Ectodermal cell (in vitro differentiated cells): ENCODE measurements at regions not wholly inside any gene's neighbourhood (a gene's known extent, or its start where the extent isn't known, plus 50 kb on each side); places are given as distances from the start of the nearest gene placed in this dataset.

ENCODE experiments used
- H3K27ac ChIP-seq: 2 replicates; pipeline ENCODE4 v1.7.0; 2013; ENCODE audit warnings: mild to moderate bottlenecking, low read depth, low read length; ENCODE audit not compliant: insufficient read depth, poor library complexity, severe bottlenecking
- H3K27me3 ChIP-seq: 2 replicates; pipeline ENCODE4 v1.7.0; 2013; ENCODE audit warnings: mild to moderate bottlenecking, low read length; ENCODE audit not compliant: insufficient read depth, control insufficient read depth, poor library complexity, severe bottlenecking
- H3K36me3 ChIP-seq: one replicate; pipeline ENCODE4 v1.7.0; 2013; ENCODE audit warnings: low read length; ENCODE audit not compliant: control insufficient read depth, insufficient read depth
- H3K4me1 ChIP-seq: one replicate; pipeline ENCODE4 v1.7.0; 2013; ENCODE audit warnings: low read length; ENCODE audit not compliant: control insufficient read depth, insufficient read depth
- H3K4me3 ChIP-seq: 2 replicates; pipeline ENCODE4 v1.7.0; 2013; ENCODE audit warnings: low read depth, low read length, control low read depth; ENCODE audit not compliant: insufficient read depth
- H3K9me3 ChIP-seq: 2 replicates; pipeline ENCODE4 v1.7.0; 2013; ENCODE audit warnings: mild to moderate bottlenecking, low read length, moderate library complexity; ENCODE audit not compliant: control insufficient read depth
- whole genome bisulfite sequencing, 2 experiments: methylation state at CpG; one replicate each; pipeline ENCODE4 v1.1.7; 2013; ENCODE audit warnings: missing lambda C conversion rate in 2 of 2; 5-methylcytosine and 5-hydroxymethylcytosine counted together

GRCh38 chr17:53133876-53134275, 688.9 kb upstream of the KIF2B start:
- H3K27me3 ChIP-seq = no peaks in the 10 kb centered on the region
- no peaks in the 10 kb centered on the region for H3K4me1 ChIP-seq
- no peaks in the 10 kb centered on the region for H3K9me3 ChIP-seq
- H3K36me3 ChIP-seq = no peaks in the 10 kb centered on the region
- 64 to 73% methylated on average over 5 of the region's 5 CpGs for WGBS, 2 experiments
- no peak overlapping the region for H3K4me3 ChIP-seq
- H3K27ac ChIP-seq = no peak overlapping the region

DNA sequence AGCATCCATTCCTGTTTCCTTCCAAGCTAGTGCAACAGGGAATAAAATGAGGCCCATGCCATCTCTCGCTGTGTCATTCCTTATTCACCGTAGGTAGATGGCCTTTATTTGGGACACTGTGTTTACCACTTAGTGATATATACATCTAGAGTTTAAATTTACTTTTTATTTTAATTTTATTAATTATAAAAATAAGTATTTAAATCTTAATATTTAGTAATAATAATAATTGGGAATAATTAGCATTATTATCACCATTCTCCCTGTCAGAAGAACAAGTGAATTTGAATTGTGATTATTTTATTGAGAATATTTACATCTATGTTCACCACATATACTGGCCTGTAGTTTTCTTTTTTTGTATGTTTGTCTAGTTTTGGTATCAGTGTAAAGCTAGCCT, 692.9 kb upstream of the KIF2B start:
- H3K4me3 ChIP-seq = no peak overlapping the region
- H3K9me3 ChIP-seq = no peaks in the 10 kb centered on the region
- no peaks in the 10 kb centered on the region for H3K27me3 ChIP-seq
- no peaks in the 10 kb centered on the region for H3K4me1 ChIP-seq
- no peak overlapping the region for H3K27ac ChIP-seq
- WGBS, 2 experiments = 100% methylated on average over 2 of the region's 2 CpGs; no CpG with 5 or more reads in 1 of the 2 experiments
- no peaks in the 10 kb centered on the region for H3K36me3 ChIP-seq

GRCh38 chr17:53127331-53127730, 695.4 kb upstream of the KIF2B start:
- no peak overlapping the region for H3K27ac ChIP-seq
- no peaks in the 10 kb centered on the region for H3K9me3 ChIP-seq
- no peaks in the 10 kb centered on the region for H3K36me3 ChIP-seq
- no peaks in the 10 kb centered on the region for H3K4me1 ChIP-seq
- H3K4me3 ChIP-seq = no peak overlapping the region
- 91 to 100% methylated on average over 1 to 3 of the region's 3 CpGs for WGBS, 2 experiments
- H3K27me3 ChIP-seq = no peaks in the 10 kb centered on the region

DNA sequence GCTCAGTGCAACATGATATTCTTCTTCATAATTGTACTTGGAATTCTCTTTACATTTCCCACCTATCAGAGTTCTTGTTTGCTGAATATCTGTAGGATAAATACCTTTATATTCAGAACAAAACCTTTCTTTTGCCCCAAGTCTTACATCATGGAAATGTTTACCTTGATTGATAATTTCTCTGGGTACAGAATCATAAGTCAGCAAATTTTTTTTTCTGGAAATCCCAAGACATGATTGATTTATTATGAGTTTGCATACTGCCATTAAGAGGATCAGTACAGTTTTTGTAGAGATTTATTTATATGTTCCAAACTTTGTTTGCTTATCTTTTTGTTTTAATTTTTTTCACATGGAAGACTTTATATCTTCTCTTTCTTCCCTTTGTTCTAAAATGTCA, 699.8 kb upstream of the KIF2B start:
- H3K9me3 ChIP-seq = no peaks in the 10 kb centered on the region
- H3K36me3 ChIP-seq = no peaks in the 10 kb centered on the region
- H3K27me3 ChIP-seq = no peaks in the 10 kb centered on the region
- no peak overlapping the region for H3K4me3 ChIP-seq
- no peaks in the 10 kb centered on the region for H3K4me1 ChIP-seq
- no peak overlapping the region for H3K27ac ChIP-seq

GRCh38 chr17:53119773-53120172, 703.0 kb upstream of the KIF2B start:
- no peaks in the 10 kb centered on the region for H3K4me1 ChIP-seq
- H3K9me3 ChIP-seq = no peaks in the 10 kb centered on the region
- no peak overlapping the region for H3K4me3 ChIP-seq
- WGBS, 2 experiments = 100% methylated on average over 2 of the region's 2 CpGs; no CpG with 5 or more reads in 1 of the 2 experiments
- H3K36me3 ChIP-seq = no peaks in the 10 kb centered on the region
- H3K27ac ChIP-seq = no peak overlapping the region
- H3K27me3 ChIP-seq = no peaks in the 10 kb centered on the region

DNA sequence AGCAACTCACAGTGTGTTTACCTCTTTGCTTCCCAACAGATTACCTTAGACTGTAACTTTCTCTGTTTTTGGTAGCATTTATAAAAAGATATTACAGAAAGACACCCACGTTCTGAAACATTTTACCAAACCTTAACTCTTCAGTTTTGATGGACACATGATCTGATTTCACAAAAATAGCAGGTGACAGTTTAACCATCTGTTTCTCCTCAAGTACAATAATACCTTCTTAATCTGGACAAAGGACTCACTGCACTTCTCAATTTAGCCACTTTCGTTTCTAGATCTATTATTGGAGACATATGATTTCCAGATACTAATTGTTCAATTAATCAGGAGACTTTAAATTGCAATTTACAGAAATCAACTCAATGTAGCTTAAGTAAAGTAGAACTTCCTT, 703.8 kb upstream of the KIF2B start:
- no peaks in the 10 kb centered on the region for H3K36me3 ChIP-seq

DNA sequence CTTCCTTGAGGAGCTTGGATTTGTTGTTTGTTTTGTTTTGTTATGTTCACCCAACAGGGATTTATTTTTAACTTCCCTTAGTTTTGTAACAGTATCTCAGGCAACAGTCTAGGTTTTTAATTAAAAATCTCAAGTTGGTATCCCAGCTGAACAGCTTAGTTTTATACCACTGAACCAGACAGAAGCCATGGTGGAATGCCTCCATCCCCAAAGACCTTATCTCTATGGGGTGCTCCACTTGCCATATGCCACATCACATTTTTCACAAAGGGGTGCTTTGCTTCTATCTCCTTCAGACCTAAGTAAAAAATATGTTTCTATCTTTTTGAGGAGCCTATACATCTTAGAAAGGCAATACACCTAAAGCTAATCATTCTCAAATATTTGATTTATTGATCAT, 715.8 kb upstream of the KIF2B start:
- no peaks in the 10 kb centered on the region for H3K4me1 ChIP-seq
- H3K27me3 ChIP-seq = no peaks in the 10 kb centered on the region
- H3K9me3 ChIP-seq = no peaks in the 10 kb centered on the region
- H3K4me3 ChIP-seq = no peak overlapping the region
- H3K36me3 ChIP-seq = no peaks in the 10 kb centered on the region
- H3K27ac ChIP-seq = no peak overlapping the region

More for the DNA sequence above, 703.8 kb upstream of the KIF2B start:
- Histone ChIP-seq H3K27ac (no peak overlapping the region), H3K27me3 (no peaks in the 10 kb centered on the region), H3K9me3 (no peaks in the 10 kb centered on the region), H3K4me1 (no peaks in the 10 kb centered on the region), H3K4me3 (no peak overlapping the region)
- WGBS, 2 experiments = 93 to 100% methylated on average over 1 to 2 of the region's 2 CpGs

DNA sequence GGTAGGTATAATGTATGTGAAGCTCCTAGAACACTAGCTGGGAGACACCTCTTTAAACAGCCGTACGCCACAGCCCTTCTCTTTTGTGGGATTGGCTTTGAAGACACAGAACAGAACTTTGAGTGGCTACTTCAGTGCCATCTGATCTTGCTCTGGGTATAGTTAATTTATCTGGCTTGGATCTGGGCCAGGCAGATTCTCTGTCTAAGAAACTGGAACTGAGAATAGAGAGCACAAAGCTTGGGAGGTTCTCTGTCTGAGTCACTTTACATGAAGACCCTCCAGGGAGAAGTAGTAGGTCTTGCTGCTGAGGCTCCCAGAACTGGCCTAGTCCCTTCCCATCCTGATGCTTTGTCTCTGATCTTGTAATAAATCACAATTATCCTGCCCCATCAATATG, 721.0 kb upstream of the KIF2B start:
- H3K27ac ChIP-seq = no peak overlapping the region
- no peaks in the 10 kb centered on the region for H3K36me3 ChIP-seq
- no peaks in the 10 kb centered on the region for H3K27me3 ChIP-seq
- WGBS, 2 experiments = 95 to 96% methylated on average over 2 of the region's 2 CpGs
- no peak overlapping the region for H3K4me3 ChIP-seq
- no peaks in the 10 kb centered on the region for H3K9me3 ChIP-seq
- H3K4me1 ChIP-seq = no peaks in the 10 kb centered on the region

DNA sequence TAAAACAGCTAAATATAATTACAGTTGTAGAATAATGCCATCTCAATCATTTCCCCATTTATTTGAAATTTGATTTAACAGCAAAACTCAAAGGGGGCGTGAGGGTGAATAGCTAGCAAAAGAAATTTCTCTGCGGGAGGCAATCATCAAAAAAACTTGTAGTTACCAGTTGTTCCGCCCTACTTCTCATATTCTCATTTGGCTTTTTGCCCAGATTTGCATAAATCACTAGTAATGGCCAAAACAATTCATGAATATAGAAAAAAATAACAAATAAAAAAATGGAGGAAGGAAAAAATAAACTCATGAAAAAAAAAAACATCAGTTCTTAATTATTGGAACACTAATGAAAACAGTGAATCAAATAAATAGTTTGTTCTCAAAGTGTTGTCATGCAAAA, 722.6 kb upstream of the KIF2B start:
- H3K27me3 ChIP-seq = no peaks in the 10 kb centered on the region
- no peak overlapping the region for H3K4me3 ChIP-seq
- H3K4me1 ChIP-seq = no peaks in the 10 kb centered on the region
- no peak overlapping the region for H3K27ac ChIP-seq
- H3K36me3 ChIP-seq = no peaks in the 10 kb centered on the region
- H3K9me3 ChIP-seq = no peaks in the 10 kb centered on the region
- 93 to 100% methylated on average over 2 to 3 of the region's 3 CpGs for WGBS, 2 experiments

GRCh38 chr17:53093391-53093790, 729.3 kb upstream of the KIF2B start:
- Histone ChIP-seq H3K27ac (no peak overlapping the region), H3K36me3 (no peaks in the 10 kb centered on the region), H3K4me1 (no peaks in the 10 kb centered on the region), H3K4me3 (no peak overlapping the region), H3K9me3 (no peaks in the 10 kb centered on the region), H3K27me3 (no peaks in the 10 kb centered on the region)
- 100% methylated on average over 1 of the region's 1 CpG; no CpG with 5 or more reads in 1 of the 2 experiments for WGBS, 2 experiments

GRCh38 chr17:53092072-53092471, 730.7 kb upstream of the KIF2B start:
- H3K36me3 ChIP-seq = no peaks in the 10 kb centered on the region
- no peaks in the 10 kb centered on the region for H3K9me3 ChIP-seq
- H3K4me3 ChIP-seq = no peak overlapping the region
- H3K27me3 ChIP-seq = no peaks in the 10 kb centered on the region
- H3K27ac ChIP-seq = no peak overlapping the region
- no peaks in the 10 kb centered on the region for H3K4me1 ChIP-seq
- WGBS, 2 experiments = 98 to 100% methylated on average over 2 of the region's 2 CpGs
